AG10803 (cell line): ENCODE measurements at regions not wholly inside any gene's neighbourhood (a gene's known extent, or its start where the extent isn't known, plus 50 kb on each side); places are given as distances from the start of the nearest gene placed in this dataset.
A peak's percentile ranks its signal among the peaks of the same experiment; 100 is the strongest.

ENCODE experiments used
- DNase-seq: peaks from one replicate; pipeline ENCODE4 v3.0.0; 2010; ENCODE audit warnings: low read depth
- H3K4me3 ChIP-seq: 2 replicates; pipeline ENCODE4 v1.5.1; 2011; ENCODE audit warnings: mild to moderate bottlenecking, low read length, control low read depth
- TF ChIP-seq, protein P1 (sequence below): conservative IDR thresholded peaks from 2 replicates; pipeline ENCODE4 v1.5.1; 2011; ENCODE audit warnings: mild to moderate bottlenecking, low read length, control low read depth, inconsistent platforms

DNA sequence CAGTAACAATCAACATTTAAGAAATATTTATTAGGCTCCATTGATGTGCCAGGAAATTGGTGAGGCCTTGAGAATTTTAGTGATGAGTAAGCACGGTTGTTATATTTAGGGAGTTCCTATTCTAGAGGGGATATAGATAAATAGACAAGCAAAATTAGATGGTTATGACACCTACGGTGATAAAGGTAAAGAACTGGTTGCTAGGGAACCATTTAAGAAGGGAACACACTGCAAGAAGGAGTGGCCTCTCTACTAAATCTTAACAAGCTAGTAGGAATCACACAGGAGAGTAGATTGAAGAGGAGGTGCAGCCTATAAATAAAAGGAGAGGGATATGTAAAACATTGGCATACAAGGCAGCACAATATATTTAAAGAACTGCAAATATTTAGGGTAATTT, 155.2 kb downstream of the LRIG3 start:
- TF ChIP-seq, protein P1, sequence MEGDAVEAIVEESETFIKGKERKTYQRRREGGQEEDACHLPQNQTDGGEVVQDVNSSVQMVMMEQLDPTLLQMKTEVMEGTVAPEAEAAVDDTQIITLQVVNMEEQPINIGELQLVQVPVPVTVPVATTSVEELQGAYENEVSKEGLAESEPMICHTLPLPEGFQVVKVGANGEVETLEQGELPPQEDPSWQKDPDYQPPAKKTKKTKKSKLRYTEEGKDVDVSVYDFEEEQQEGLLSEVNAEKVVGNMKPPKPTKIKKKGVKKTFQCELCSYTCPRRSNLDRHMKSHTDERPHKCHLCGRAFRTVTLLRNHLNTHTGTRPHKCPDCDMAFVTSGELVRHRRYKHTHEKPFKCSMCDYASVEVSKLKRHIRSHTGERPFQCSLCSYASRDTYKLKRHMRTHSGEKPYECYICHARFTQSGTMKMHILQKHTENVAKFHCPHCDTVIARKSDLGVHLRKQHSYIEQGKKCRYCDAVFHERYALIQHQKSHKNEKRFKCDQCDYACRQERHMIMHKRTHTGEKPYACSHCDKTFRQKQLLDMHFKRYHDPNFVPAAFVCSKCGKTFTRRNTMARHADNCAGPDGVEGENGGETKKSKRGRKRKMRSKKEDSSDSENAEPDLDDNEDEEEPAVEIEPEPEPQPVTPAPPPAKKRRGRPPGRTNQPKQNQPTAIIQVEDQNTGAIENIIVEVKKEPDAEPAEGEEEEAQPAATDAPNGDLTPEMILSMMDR: no peak
- H3K4me3 ChIP-seq: no peak overlapping the region
- no peak for DNase-seq

DNA sequence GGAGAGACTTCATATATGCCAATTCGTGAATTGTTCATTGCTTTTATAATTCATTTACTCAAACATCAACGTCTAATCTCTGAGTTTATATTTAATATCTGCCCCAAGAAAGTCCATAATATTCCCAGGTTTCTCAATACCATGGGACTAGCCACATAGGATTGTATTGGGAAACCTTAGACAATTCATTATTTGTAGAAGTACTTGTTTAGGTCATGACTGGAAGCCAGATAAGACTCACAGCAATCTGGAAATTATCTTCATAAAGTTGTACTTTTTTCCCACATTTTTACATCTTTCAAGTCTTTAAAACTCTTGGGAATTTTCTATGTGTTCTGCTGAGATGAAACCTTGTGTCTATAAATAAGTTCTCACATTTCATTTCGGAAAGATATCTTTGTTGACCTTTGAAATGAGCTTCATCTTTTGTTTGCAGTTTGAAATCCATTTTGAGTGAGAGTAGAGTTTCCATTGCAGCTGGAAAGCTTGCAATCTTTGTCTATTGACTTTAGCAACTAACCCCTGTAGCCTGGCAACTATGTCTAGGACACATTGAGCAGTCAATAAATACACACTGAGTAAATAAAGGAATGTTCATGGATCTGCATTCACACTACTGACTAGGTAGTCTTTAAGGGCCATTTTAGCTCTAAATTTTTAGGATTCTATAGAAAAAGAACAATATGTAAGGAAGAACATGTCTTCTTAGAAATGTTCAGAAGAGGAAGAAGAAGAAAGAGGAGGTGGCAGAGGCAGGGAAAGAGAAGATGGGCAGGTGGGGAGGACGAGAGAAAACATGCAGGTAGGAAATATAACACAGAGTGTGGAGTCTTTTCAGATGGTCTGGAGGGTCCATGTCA, 154.4 kb downstream of the LRIG3 start:
- H3K4me3 ChIP-seq: no peak overlapping the region
- peak; percentile 32 for DNase-seq
- TF ChIP-seq, protein P1: no peak

DNA sequence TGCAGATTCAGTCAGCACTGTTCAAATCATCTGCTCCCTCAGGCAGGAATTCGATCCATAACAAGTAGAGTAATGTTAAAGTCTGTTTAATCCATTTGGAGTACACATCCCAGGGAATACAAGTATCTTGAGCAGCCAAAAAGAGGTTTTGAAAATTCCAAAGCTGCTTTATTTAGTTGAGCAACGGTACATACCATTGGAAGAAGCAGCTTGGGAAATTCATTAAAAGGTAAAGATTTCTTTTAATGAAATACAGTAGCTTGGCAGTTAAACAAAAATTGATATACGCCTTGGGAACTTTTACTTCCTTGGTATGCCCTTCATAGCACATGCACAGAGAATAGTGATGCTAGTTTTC, 153.8 kb downstream of the LRIG3 start:
- DNase-seq: peak; percentile 64
- no peak overlapping the region for H3K4me3 ChIP-seq
- TF ChIP-seq, protein P1: no peak

DNA sequence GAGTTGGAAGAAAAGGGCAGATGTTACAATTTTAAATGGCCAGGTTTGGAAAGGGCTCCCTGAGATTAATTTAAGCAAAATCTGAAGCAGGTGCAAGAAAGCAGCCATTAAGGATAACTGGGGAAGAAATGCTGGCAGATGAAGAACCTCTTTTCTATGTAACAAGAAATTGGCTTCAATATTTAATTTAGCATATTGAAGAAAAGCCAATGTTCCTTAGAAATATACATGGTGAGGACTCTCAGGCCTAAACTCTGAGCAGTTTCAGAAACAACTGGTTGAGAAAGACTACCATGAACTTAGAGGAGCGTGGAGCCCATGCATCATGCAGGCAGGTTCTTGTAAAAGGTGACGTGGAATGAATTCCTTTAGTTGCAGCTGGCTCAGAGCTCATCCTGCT, 152.8 kb downstream of the LRIG3 start:
- no peak for DNase-seq
- no peak overlapping the region for H3K4me3 ChIP-seq
- TF ChIP-seq, protein P1: no peak

DNA sequence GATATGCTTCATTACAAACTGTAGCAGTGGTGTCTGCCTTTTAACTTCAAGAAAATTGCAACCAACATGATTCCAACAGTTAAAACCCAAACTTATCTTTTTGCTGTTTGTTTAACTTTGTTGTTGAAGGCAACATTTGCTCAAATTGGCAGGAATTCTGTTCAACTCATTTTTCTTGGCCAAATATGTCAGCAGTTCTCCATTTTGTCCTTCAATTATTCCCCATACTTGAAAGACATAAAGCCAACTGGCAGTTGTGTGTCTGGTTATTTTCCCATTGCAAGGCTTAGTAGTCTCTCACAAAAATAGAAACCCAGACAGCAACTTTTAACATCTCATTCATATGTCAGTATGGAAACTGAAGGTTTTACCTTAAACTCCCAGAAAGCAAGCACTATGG, 146.3 kb downstream of the LRIG3 start:
- H3K4me3 ChIP-seq: no peak overlapping the region
- DNase-seq: no peak
- TF ChIP-seq, protein P1: no peak

DNA sequence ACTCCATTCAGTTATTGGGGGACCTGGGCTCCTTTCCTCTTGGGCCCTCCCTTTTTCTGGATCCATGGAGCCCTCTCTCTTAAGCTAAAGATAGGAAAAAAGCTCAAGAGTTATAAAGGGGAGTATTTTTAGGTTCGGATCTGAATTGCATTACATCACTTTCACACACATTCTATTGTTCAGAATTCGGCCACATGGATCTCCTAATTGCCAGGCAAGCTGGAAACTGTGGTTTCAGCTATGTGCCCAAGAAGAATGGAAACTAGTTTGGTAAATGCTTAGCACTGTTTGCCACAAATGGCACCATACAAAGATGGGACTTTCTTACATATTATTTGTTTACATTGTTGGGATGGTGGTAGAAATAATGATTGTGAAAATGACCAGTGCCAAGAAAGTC, 145.6 kb downstream of the LRIG3 start:
- DNase-seq: peak; percentile 6

DNA sequence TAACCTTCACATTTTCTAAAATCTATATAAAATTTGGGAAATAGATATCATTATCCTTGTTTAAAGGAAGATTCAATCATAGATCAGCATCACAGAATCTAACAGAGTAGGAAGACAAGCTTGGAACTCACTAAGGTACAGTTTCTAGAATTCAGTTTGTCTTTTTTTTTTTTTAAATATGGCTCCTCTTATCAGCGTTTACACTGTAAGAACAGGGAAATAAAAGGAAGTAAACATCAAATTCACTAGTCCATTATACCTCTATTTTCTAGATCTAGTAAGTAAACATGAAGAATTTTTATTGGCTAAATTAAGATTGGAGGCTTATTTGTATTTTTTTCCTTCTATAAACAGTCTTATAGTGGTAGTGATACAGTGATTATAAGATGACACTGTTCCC, 144.9 kb downstream of the LRIG3 start:
- TF ChIP-seq, protein P1: no peak
- DNase-seq: no peak
- H3K4me3 ChIP-seq: no peak overlapping the region

More for the DNA sequence above, 145.6 kb downstream of the LRIG3 start:
- TF ChIP-seq, protein P1: no peak
- no peak overlapping the region for H3K4me3 ChIP-seq
